Stimulated activated CD8-positive, alpha-beta memory T cell treated with anti-CD3 and anti-CD28 coated beads, Interleukin-4, amount 100 ng/mL, for 24 hours (primary cell): ENCODE measurements at regions not wholly inside any gene's neighbourhood (a gene's known extent, or its start where the extent isn't known, plus 50 kb on each side); places are given as distances from the start of the nearest gene placed in this dataset.
"Not testable (repeated sequence)": the region's sequence is repeated elsewhere in the genome, so short reads cannot be mapped to it uniquely, and the experiment has no call there.

Source experiments
- DNase-seq: peaks from one replicate; pipeline ENCODE4 v3.0.0-alpha.2; 2020; ENCODE audit warnings: low read depth

- DNase-seq = no peak
Measured at GRCh38 chrX:121666171-121666570, 618.8 kb downstream of the GLUD2 start.

- no peak for DNase-seq
Measured at GRCh38 chrX:121671649-121672048, 624.2 kb downstream of the GLUD2 start.

- DNase-seq = not testable (repeated sequence)
Measured at GRCh38 chrX:121709236-121709635, 661.8 kb downstream of the GLUD2 start.

- DNase-seq = no peak
Measured at GRCh38 chrX:121733514-121733913, 686.1 kb downstream of the GLUD2 start.

- no peak for DNase-seq
Measured at GRCh38 chrX:121746105-121746504, 698.7 kb downstream of the GLUD2 start.

- DNase-seq = not testable (repeated sequence)
Measured at GRCh38 chrX:121753602-121754001, 706.2 kb downstream of the GLUD2 start.

DNA sequence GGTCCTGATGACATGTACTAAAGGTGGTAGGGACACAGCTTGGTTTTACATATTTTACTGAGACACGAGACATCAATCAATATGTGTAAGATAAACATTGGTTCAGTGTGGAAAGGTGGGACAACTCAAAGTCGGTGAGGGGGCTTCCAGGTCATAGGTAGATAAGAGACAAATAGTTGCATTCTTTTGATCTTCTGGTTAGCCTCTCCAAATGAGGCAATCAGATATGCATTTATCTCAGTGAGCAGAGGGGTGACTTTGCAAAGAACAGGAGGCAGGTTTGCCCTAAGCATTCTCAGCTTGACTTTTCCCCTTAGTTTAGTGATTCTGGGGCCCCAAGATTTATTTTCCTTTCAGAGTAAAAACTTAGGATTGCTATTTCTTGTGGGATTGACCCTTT is 706.9 kb downstream of the GLUD2 start:
- no peak for DNase-seq

- DNase-seq = no peak
Measured at GRCh38 chrX:121755541-121755940, 708.1 kb downstream of the GLUD2 start.

DNA sequence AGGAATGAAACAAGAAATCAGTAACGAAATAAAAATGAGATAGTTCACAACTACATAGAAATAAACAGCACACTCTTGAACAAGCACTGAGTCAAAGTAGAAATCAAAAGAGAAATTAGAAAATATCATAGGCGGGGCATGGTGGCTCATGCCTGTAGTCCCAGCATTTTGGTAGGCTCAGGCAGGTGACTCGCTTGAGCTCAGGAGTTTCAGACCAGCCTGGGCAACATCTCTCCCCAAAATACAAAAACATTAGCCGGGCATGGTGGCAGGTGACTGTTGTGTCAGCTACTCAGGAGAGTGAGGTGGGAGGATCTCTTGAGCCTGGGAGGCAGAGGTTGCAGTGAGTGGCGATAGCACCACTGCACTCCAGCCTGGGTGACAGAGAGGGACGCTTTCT is 714.4 kb downstream of the GLUD2 start:
- no peak for DNase-seq

DNA sequence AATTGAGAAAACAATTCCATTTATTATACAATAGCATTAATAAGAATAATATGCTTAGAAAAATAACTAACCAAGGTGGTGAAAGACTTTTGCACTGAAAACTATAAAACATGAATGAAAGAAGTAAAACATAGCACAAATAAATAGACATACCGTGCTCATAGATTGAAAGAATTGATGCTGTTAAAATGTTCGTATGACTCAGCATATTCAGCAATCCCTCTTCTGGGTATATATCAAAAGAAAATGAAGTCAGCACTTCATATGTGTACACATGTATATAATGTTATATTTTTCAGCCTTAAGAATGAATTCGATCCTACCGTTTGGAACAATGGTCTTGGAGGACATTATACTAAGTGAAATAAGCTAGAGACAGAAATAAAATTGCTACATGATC is 716.3 kb downstream of the GLUD2 start:
- no peak for DNase-seq

DNA sequence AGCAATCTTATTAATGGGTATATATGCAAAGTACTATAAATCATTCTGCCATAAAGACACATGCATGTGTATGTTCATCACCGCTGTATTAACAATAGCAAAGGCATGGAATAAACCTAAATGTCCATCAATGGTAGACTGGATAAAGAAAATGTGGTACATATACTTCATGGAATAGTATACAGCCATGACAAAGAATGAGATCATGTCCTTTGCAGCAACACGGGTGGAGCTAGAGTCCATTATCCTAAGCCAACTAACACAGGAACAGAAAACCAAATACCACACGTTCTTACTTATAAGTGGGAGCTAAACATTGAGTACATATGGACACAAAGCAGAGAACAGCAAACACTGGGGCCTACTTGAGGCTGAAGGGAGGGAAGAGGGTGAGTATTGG is 720.8 kb downstream of the GLUD2 start:
- DNase-seq = not testable (repeated sequence)

DNA sequence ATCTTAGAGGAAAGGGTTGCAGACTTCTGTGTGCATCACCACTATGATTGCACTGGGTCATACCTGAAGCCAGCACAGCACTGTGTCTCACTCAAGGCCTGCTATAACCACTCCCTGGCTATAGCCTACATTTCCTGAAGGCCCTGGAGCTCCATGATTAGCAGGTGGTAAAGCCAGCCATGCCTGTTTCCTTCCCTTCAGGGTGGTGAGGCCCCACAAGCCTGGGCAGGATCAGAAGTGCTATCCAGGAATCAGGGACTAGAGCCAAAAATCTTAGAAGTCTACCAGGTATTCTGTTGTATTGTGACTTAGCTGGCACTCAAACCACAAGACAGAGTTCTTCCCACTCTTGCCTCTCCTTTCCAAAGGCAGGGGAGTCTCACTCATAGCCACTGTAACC is 734.6 kb downstream of the GLUD2 start:
- DNase-seq = no peak

DNA sequence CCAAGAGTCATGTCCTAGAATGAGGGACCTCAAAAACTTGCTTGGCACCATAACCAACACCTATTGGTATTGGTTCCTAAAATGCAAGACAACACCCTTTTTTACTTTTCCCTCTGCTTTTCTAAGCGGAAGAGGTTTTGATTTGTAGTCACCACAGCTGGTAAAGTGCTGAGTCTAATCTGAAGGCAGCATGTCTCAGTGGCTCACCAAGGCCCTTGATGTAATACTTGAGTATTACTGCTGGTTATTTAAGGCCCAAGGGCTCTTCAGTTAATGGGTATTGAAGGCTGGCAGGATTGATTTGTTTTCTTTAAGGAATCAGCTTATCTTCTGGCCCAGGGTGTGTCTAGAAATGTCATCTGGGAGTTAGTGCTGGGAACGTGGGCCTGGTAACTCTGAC is 735.1 kb downstream of the GLUD2 start:
- no peak for DNase-seq

GRCh38 chrX:121782976-121783375 is 735.6 kb downstream of the GLUD2 start:
- DNase-seq = no peak

DNA sequence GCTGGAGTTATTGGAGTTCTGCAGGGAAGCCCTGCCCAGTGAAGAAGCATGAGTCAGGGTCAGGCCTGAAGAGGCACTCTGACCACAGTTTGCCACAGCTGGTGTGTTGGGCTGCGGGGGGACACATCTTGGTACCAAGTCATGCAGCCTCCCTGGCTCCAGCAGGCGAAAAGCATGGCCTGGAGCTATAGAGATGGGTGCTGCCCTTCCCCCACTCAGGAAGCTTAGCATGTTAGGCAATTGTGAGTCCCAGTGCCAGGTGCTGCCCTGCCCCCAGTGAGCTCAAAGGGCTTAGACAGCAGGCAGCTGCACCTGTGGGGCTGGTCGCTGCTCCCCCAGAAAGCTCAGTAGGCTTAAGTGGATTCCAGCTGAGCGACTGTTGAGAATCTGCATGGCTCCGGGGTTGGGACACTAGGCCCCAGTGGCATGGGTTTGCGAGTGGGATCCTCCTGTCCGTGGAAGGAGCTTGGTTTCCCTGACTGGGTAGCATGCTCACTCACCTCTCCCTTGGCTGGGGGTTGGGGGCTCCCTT is 755.5 kb downstream of the GLUD2 start:
- DNase-seq = no peak

DNA sequence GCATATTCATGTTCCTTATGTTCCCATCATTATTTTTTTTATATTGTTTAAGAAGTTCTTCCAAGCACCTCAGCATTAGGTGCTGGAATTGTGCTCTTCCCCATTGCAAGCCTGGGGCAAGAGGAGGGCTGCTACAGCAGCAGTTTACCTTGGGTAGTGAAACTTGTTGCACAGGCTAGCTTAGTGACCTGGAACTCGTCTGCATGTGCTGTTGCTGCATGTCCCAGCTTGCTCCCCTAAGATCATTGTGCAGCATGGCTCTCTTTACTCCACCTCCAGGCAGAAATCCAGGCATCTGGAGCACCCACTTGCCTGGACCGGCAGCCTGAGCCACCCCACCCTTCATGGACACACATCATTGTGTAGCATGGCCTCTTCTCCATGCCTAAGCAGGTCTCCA is 776.0 kb downstream of the GLUD2 start:
- no peak for DNase-seq

- no peak for DNase-seq
Measured at GRCh38 chrX:121831601-121832000, 784.2 kb downstream of the GLUD2 start.

DNA sequence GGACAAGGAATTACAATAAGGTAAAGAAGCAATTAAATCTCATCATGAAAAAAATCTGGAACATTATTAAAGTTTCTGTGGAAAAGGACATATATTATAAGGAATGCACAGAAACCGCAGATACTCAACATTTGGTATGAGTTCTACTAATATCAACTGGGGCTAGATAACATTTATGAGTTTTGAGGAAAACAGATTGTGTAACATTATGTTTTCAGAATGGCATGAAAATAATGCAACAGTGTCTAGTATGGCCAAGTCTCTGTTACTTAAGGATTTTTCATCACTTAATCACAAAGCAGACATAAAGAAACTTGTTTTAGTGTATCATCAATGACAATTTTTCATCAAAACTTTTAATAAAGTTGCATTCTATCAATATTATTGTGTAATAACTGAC is 785.0 kb downstream of the GLUD2 start:
- no peak for DNase-seq

GRCh38 chrX:121836000-121836399 is 788.6 kb downstream of the GLUD2 start:
- no peak for DNase-seq

DNA sequence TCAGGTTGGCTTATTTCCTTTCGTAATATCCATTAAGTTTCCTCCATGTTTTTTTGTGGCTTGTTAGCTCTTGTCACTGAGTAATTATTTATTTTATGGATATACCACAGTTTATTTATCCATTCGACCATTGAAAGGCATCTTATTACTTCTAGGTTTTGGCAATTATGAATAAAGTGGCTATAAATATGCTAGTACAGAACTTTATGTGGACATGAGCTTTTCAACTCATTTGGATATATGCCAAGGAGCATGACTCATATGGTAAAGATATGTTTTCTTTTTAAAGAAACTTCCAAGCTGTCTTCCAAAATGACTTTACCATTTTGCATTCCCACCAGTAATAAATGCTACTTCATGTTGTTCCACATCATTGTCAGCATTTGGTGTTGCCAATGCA is 803.6 kb downstream of the GLUD2 start:
- DNase-seq = no peak

DNA sequence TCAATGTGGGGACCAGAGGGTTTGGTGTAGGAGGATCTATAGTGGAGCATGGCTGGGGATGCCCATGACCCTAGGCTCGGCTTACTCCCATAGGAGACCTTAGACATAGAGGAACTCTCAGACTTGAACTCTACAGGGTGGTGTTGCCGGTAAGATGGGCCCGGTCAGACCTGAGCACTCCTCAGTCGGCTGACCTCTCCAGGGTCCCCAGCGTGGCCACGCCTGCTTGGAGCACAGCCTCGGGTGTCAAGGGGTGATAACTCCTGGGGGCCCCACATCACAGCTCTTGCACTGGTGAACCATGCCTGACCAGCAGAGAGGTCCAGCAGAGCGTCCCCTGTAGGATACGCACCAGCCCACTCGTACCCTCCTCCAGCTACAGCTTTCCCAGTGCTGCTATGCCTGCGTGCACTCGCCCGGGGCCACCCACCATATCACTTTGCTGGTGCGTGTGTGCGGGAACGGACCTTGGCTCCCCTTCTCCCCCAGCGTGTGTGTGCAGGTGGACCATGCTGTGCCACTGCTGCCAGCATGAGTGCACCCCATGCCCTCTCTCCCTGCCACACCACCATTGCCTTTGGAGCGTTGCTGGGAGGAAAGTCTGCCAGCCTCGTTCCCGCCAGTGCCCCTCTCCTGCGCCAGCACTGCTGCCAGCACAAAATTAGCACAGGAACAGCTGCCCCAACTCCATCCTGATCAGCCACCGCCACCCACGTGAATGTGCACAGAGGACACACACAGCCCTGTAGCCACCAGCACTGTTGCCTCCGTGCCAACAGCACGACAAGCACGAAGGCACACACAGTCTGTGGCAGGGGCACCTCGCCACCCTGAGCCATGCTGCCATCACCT is 806.6 kb downstream of the GLUD2 start:
- no peak for DNase-seq

GRCh38 chrX:121854614-121854911 is 807.2 kb downstream of the GLUD2 start:
- DNase-seq = no peak

GRCh38 chrX:121858867-121859647 is 811.6 kb downstream of the GLUD2 start:
- no peak for DNase-seq
